ENCODE measurements at regions not wholly inside any gene's neighbourhood (a gene's known extent, or its start where the extent isn't known, plus 50 kb on each side); places are given as distances from the start of the nearest gene placed in this dataset.

DNA sequence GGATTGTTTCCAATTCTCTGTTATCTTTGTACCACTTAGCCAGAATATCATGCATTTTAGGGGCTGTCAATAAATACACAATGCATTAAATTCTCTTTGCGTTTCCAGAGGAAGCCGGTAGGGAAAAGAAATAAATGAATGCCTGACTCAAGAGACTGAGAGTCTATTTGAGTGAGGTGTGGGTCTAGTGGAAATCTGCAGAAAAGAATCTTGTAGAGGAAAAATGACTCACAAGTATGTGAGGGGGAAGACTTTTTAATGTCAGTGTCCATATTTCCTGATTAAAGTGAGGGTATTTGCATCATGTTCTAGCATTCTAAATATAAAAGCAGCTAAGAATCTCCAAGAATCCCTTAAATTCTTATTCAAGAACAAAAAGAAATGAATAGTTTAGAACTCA is 271.1 kb downstream of the PTPRC start:
- Histone ChIP-seq H3K9me2 (ENCODE audit: low read depth, low read length) (no peaks in the 10 kb centered on the region), H3K27me3 (ENCODE audit: insufficient read depth, low read length) (no peaks in the 10 kb centered on the region), H3K36me3 (ENCODE audit: insufficient read depth, low read length) (peaks cover 95% of the 10 kb centered on the region), H3K4me3 (ENCODE audit: low read depth, low read length, poor library complexity, severe bottlenecking) (no peak overlapping the region), H2AFZ (ENCODE audit: low read length) (no peak overlapping the region), H3K9ac (ENCODE audit: low read length) (no peak overlapping the region), H4K20me1 (ENCODE audit: insufficient read depth, low read length) (peaks cover 2% of the 10 kb centered on the region; the same call in 1 of the 2 replicates), H3K79me2 (ENCODE audit: insufficient read depth, low read length) (peaks cover 100% of the 10 kb centered on the region), H3K9me3 (ENCODE audit: low read length) (no peaks in the 10 kb centered on the region), H3F3A (ENCODE audit: insufficient read depth, low read length) (no peaks in the 10 kb centered on the region), H3K4me1 (ENCODE audit: insufficient read depth, low read length, severe bottlenecking) (peaks cover 41% of the 10 kb centered on the region), H3K27ac (ENCODE audit: low read depth, low read length, poor library complexity, severe bottlenecking) (no peak overlapping the region), H3K4me2 (ENCODE audit: low read length) (no peak overlapping the region)
- TF ChIP-seq, protein P1, sequence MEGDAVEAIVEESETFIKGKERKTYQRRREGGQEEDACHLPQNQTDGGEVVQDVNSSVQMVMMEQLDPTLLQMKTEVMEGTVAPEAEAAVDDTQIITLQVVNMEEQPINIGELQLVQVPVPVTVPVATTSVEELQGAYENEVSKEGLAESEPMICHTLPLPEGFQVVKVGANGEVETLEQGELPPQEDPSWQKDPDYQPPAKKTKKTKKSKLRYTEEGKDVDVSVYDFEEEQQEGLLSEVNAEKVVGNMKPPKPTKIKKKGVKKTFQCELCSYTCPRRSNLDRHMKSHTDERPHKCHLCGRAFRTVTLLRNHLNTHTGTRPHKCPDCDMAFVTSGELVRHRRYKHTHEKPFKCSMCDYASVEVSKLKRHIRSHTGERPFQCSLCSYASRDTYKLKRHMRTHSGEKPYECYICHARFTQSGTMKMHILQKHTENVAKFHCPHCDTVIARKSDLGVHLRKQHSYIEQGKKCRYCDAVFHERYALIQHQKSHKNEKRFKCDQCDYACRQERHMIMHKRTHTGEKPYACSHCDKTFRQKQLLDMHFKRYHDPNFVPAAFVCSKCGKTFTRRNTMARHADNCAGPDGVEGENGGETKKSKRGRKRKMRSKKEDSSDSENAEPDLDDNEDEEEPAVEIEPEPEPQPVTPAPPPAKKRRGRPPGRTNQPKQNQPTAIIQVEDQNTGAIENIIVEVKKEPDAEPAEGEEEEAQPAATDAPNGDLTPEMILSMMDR (IDR thresholded peaks at IDR 0.05; ENCODE audit: low read length) = no peak
- no peak for TF ChIP-seq EZH2 (IDR thresholded peaks at IDR 0.05; ENCODE audit: borderline replicate concordance, low read length)

DNA sequence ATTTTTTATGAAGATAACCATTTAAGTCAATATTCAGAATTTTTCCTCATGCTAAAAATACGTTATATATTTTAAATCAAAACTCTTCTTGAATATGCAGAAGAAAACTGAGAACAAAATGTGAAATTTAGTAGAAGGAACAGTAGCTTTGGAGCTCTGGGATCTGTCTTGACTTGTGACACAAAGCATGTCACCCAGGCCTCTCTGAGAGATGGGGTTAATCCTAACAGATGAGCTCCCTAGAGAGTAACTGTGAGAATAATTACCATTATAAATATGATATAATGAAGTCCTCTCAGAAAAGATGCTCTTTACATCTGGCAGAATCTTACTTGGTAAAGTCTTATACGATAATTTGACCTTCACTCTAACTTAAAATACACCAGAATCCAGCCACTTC is 272.0 kb downstream of the PTPRC start:
- no peak overlapping the region for H3K9ac ChIP-seq (ENCODE audit: low read length)
- H3F3A ChIP-seq (ENCODE audit: insufficient read depth, low read length) = no peaks in the 10 kb centered on the region
- TF ChIP-seq, protein P1 (IDR thresholded peaks at IDR 0.05; ENCODE audit: low read length) = no peak
- no peak for TF ChIP-seq EZH2 (IDR thresholded peaks at IDR 0.05; ENCODE audit: borderline replicate concordance, low read length)
- no peak overlapping the region for H3K4me3 ChIP-seq (ENCODE audit: low read depth, low read length, poor library complexity, severe bottlenecking)
- no peak overlapping the region for H2AFZ ChIP-seq (ENCODE audit: low read length)
- peaks cover 94% of the 10 kb centered on the region for H3K36me3 ChIP-seq (ENCODE audit: insufficient read depth, low read length)
- no peak overlapping the region for H3K27ac ChIP-seq (ENCODE audit: low read depth, low read length, poor library complexity, severe bottlenecking)
- peaks cover 100% of the 10 kb centered on the region for H3K79me2 ChIP-seq (ENCODE audit: insufficient read depth, low read length)
- peaks cover 2% of the 10 kb centered on the region; the same call in 1 of the 2 replicates for H4K20me1 ChIP-seq (ENCODE audit: insufficient read depth, low read length)
- H3K27me3 ChIP-seq (ENCODE audit: insufficient read depth, low read length) = no peaks in the 10 kb centered on the region
- peaks cover 36% of the 10 kb centered on the region for H3K4me1 ChIP-seq (ENCODE audit: insufficient read depth, low read length, severe bottlenecking)
- no peak overlapping the region for H3K4me2 ChIP-seq (ENCODE audit: low read length)
- no peaks in the 10 kb centered on the region for H3K9me2 ChIP-seq (ENCODE audit: low read depth, low read length)
- no peaks in the 10 kb centered on the region for H3K9me3 ChIP-seq (ENCODE audit: low read length)

DNA sequence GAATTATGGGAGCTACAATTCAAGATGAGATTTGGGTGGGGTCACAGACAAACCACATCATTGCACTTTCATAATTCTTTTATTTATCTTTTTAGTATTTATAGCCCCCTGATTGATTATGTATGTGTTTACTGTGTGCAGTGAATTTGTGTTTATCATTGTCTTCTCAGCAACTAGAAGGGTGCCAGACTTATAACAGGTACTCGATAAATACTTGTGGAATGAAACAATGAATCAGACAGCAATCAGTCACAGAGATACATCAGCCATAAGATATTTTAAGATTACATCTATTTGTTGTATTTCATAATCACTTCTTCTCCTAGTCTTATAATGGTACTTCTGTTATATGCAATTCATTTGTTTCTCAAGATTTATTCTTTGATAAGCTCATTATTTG is 273.2 kb downstream of the PTPRC start:
- Histone ChIP-seq H3K4me2 (ENCODE audit: low read length) (no peak overlapping the region), H3K4me1 (ENCODE audit: insufficient read depth, low read length, severe bottlenecking) (peaks cover 40% of the 10 kb centered on the region)

More for the DNA sequence above, 273.2 kb downstream of the PTPRC start:
- Histone ChIP-seq H3K9me2 (ENCODE audit: low read depth, low read length) (no peaks in the 10 kb centered on the region), H3K79me2 (ENCODE audit: insufficient read depth, low read length) (peaks cover 100% of the 10 kb centered on the region), H3K36me3 (ENCODE audit: insufficient read depth, low read length) (peaks cover 95% of the 10 kb centered on the region), H3K9me3 (ENCODE audit: low read length) (no peaks in the 10 kb centered on the region), H3K4me3 (ENCODE audit: low read depth, low read length, poor library complexity, severe bottlenecking) (no peak overlapping the region), H4K20me1 (ENCODE audit: insufficient read depth, low read length) (peaks cover 2% of the 10 kb centered on the region; the same call in 1 of the 2 replicates), H3K27ac (ENCODE audit: low read depth, low read length, poor library complexity, severe bottlenecking) (no peak overlapping the region), H3K27me3 (ENCODE audit: insufficient read depth, low read length) (no peaks in the 10 kb centered on the region), H3K9ac (ENCODE audit: low read length) (no peak overlapping the region), H3F3A (ENCODE audit: insufficient read depth, low read length) (no peaks in the 10 kb centered on the region), H2AFZ (ENCODE audit: low read length) (no peak overlapping the region)
- TF ChIP-seq, protein P1 (IDR thresholded peaks at IDR 0.05; ENCODE audit: low read length) = no peak
- TF ChIP-seq EZH2 (IDR thresholded peaks at IDR 0.05; ENCODE audit: borderline replicate concordance, low read length) = no peak

All from OCI-LY1 (cell line).